Aorta (tissue), 5 donors: ENCODE measurements at regions not wholly inside any gene's neighbourhood (a gene's known extent, or its start where the extent isn't known, plus 50 kb on each side); places are given as distances from the start of the nearest gene placed in this dataset.

Source experiments
- ATAC-seq: fragments of 200-7000 bp; cut with Tn5 transposase; one replicate; pipeline ENCODE4 v1.9.1; 2022; ENCODE audit warnings: moderate library complexity; ENCODE audit not compliant: low FRiP score
- DNase-seq, 2 donors: peaks; one replicate each; pipeline ENCODE4 v3.0.0-alpha.2; 2020
- H3K27ac ChIP-seq, 2 donors: one replicate each; pipeline ENCODE4 v1.5.1; 2013; ENCODE audit warnings: low read length in 2 of 2, mild to moderate bottlenecking in 2 of 2, moderate library complexity in 2 of 2, control low read depth in 1 of 2, inconsistent platforms in 1 of 2, low read depth in 1 of 2
- H3K27me3 ChIP-seq, 2 donors: one replicate each; pipeline ENCODE4 v1.6.1; 2013; ENCODE audit warnings: control low read depth in 1 of 2, low read length in 1 of 2, mild to moderate bottlenecking in 1 of 2, moderate library complexity in 1 of 2; ENCODE audit not compliant: insufficient read depth in 2 of 2, control insufficient read depth in 1 of 2
- H3K36me3 ChIP-seq, 2 donors: one replicate each; pipeline ENCODE4 v1.6.1; 2013; ENCODE audit warnings: control low read depth in 1 of 2, low read length in 1 of 2, mild to moderate bottlenecking in 1 of 2; ENCODE audit not compliant: insufficient read depth in 2 of 2, control insufficient read depth in 1 of 2
- H3K4me1 ChIP-seq, 2 donors: one replicate each; pipeline ENCODE4 v1.6.1; 2013; ENCODE audit warnings: low read length in 2 of 2, control low read depth in 1 of 2, mild to moderate bottlenecking in 1 of 2, moderate library complexity in 1 of 2; ENCODE audit not compliant: insufficient read depth in 2 of 2, control insufficient read depth in 1 of 2
- H3K4me3 ChIP-seq, 2 donors: one replicate each; pipeline ENCODE4 v1.5.1; 2013; ENCODE audit warnings: low read length in 2 of 2, control low read depth in 1 of 2, mild to moderate bottlenecking in 1 of 2
- H3K9me3 ChIP-seq: one replicate; pipeline ENCODE4 v1.6.1; 2013; ENCODE audit warnings: mild to moderate bottlenecking, low read length; ENCODE audit not compliant: control insufficient read depth
- WGBS, 2 donors: extraction: QIAGEN DNeasy Blood & Tissue Kit; methylation state at CpG; one replicate each; pipeline ENCODE4 v1.1.7; 2013; 5-methylcytosine and 5-hydroxymethylcytosine counted together
- intact Hi-C, 2 donors: fragments of 100-400 bp; cut with DNase I; formaldehyde crosslinking; loops; one replicate each; pipeline versions ENCODE4 v1.14.2 to v1.15.0; 2022
- donor health status: healthy with polysubstance abuse.
- donor health status: Bipolar disorder and iron deficiency.
- donor health status: DM: no; HTN: no; CAD: no.
- donor health status: DM: no; HTN: no; CAD: no.
- donor health status: DM: yes; HTN: yes; CAD: no.

GRCh38 chr22:48779661-48780596 lies 1047.7 kb downstream of the BRD1 start:
- Histone ChIP-seq H3K9me3 (peaks cover 6% of the 10 kb centered on the region), H3K36me3 (no peaks in the 10 kb centered on the region), H3K27ac (no peak overlapping the region), H3K4me3 (no peak overlapping the region), H3K4me1 (no peaks in the 10 kb centered on the region), H3K27me3 (no peaks in the 10 kb centered on the region)
- intact Hi-C loops, result no loop called here
- DNase-seq, result no peak
- 92 to 93% methylated on average over 29 of the region's 29 CpGs for WGBS, 2 donors
- no peak for ATAC-seq

GRCh38 chr22:48779211-48779643 lies 1048.4 kb downstream of the BRD1 start:
- H3K36me3 ChIP-seq, result no peaks in the 10 kb centered on the region
- no peak overlapping the region for H3K27ac ChIP-seq
- H3K27me3 ChIP-seq, result no peaks in the 10 kb centered on the region
- H3K9me3 ChIP-seq, result peaks cover 6% of the 10 kb centered on the region
- 94 to 96% methylated on average over 24 of the region's 24 CpGs for WGBS, 2 donors
- H3K4me3 ChIP-seq, result no peak overlapping the region
- H3K4me1 ChIP-seq, result no peaks in the 10 kb centered on the region
- peak in 1 of 2 donors; percentile 64 for DNase-seq
- no peak for ATAC-seq
- intact Hi-C loops, result no loop called here

- ATAC-seq (no peak), DNase-seq (peak in 1 of 2 donors; percentile 57)
- Histone ChIP-seq H3K4me3 (no peak overlapping the region), H3K4me1 (no peaks in the 10 kb centered on the region), H3K36me3 (no peaks in the 10 kb centered on the region), H3K27ac (no peak overlapping the region), H3K27me3 (no peaks in the 10 kb centered on the region), H3K9me3 (peaks cover 6% of the 10 kb centered on the region)
- intact Hi-C loops, result no loop called here
- 91 to 94% methylated on average over 25 of the region's 25 CpGs for WGBS, 2 donors
These were observed 1049.1 kb downstream of the BRD1 start for GRCh38 chr22:48778308-48779195.

- Histone ChIP-seq H3K27ac (no peak overlapping the region), H3K4me1 (no peaks in the 10 kb centered on the region), H3K27me3 (no peaks in the 10 kb centered on the region), H3K4me3 (no peak overlapping the region), H3K9me3 (peaks cover 5% of the 10 kb centered on the region), H3K36me3 (no peaks in the 10 kb centered on the region)
- 79 to 87% methylated on average over 18 to 19 of the region's 19 CpGs for WGBS, 2 donors
- DNase-seq (peak in 1 of 2 donors; percentile 57), ATAC-seq (no peak)
- intact Hi-C loops, result no loop called here
These were observed 1055.3 kb downstream of the BRD1 start for GRCh38 chr22:48772286-48772907.

- WGBS, 2 donors, result 90 to 93% methylated on average over 5 of the region's 5 CpGs
- peaks cover 3% of the 10 kb centered on the region for H3K9me3 ChIP-seq
- no peak for DNase-seq
These were observed 1062.1 kb downstream of the BRD1 start for GRCh38 chr22:48765595-48765994.

GRCh38 chr22:48761546-48761945 lies 1066.1 kb downstream of the BRD1 start:
- H3K27me3 ChIP-seq, result no peaks in the 10 kb centered on the region
- no peaks in the 10 kb centered on the region for H3K4me1 ChIP-seq
- H3K27ac ChIP-seq, result no peak overlapping the region
- WGBS, 2 donors, result 90% methylated on average over 14 of the region's 14 CpGs
- H3K9me3 ChIP-seq, result peaks cover 2% of the 10 kb centered on the region
- intact Hi-C loops, result no loop called here
- H3K4me3 ChIP-seq, result no peak overlapping the region
- ATAC-seq, result no peak
- no peaks in the 10 kb centered on the region for H3K36me3 ChIP-seq
- peak in 1 of 2 donors; percentile 54 for DNase-seq

More at GRCh38 chr22:48765595-48765994, 1062.1 kb downstream of the BRD1 start:
- H3K36me3 ChIP-seq, result no peaks in the 10 kb centered on the region
- no peak for ATAC-seq
- H3K27ac ChIP-seq, result no peak overlapping the region
- no peak overlapping the region for H3K4me3 ChIP-seq
- no peaks in the 10 kb centered on the region for H3K27me3 ChIP-seq
- no peaks in the 10 kb centered on the region for H3K4me1 ChIP-seq
- intact Hi-C loops, result no loop called here

- peak in 1 of 2 donors; percentile 41 for DNase-seq
- Histone ChIP-seq H3K4me1 (no peaks in the 10 kb centered on the region), H3K9me3 (peaks cover 2% of the 10 kb centered on the region), H3K27me3 (no peaks in the 10 kb centered on the region), H3K27ac (no peak overlapping the region), H3K4me3 (no peak overlapping the region), H3K36me3 (no peaks in the 10 kb centered on the region)
- ATAC-seq, result no peak
- 82 to 85% methylated on average over 19 of the region's 19 CpGs for WGBS, 2 donors
- intact Hi-C loops, result no loop called here
These were observed 1066.9 kb downstream of the BRD1 start for GRCh38 chr22:48760481-48761390.
